ENCODE measurements at regions not wholly inside any gene's neighbourhood (a gene's known extent, or its start where the extent isn't known, plus 50 kb on each side); places are given as distances from the start of the nearest gene placed in this dataset.
A peak's percentile ranks its signal among the peaks of the same experiment; 100 is the strongest.

DNA sequence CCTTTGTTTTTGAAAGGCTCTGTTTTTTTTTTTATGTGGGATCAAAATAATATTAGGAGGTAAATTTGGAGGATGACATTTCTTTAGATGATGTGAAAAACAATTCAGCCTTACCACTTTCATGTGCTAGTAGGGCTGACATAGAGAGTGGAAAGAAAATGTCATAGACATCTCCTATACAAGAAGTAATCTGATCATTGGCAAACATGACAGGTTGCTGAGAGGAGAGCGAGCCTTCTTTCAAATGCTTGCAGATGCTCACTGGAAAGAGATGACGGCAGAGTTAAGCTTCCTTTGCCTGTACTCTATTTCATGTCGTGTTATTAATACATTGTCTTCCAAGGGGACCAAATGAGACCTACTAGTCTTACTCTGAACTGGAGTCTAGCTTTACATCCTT, 160.1 kb upstream of the DAP start:
- no peak overlapping the region for H3K27ac ChIP-seq
- no peak for TF ChIP-seq CTCF (conservative IDR thresholded peaks at IDR 0.05)

DNA sequence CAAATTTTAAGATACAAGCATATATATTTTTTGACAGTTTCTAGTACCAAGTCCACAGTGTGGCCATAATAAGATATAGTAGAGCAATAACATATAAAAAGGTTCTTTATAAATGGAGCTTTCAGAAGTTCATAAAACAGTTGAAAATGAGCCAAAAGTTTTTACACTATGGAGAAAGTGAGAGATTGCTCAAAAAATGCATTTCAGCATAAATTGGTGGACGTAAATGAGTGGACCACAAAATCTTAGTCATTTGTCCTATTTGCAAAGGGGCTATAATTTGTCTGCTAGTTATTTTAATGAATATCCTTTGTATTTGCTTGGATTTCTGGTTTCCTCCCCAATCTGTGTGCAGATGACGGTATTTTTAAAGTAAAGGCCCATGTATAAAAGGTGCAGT, 159.4 kb upstream of the DAP start:
- peak overlapping the region; percentile 48; the same call in 1 of the 2 replicates for H3K27ac ChIP-seq
- no peak for TF ChIP-seq CTCF (conservative IDR thresholded peaks at IDR 0.05)

- H3K27ac ChIP-seq: no peak overlapping the region
- no peak for TF ChIP-seq CTCF (conservative IDR thresholded peaks at IDR 0.05)
Measured at GRCh38 chr5:10914741-10915480, 153.9 kb upstream of the DAP start.

GRCh38 chr5:10913841-10914240, 152.8 kb upstream of the DAP start:
- H3K27ac ChIP-seq: no peak overlapping the region
- TF ChIP-seq CTCF (conservative IDR thresholded peaks at IDR 0.05): no peak

- TF ChIP-seq CTCF (conservative IDR thresholded peaks at IDR 0.05): no peak
- no peak overlapping the region for H3K27ac ChIP-seq
Measured at GRCh38 chr5:10913181-10913810, 152.3 kb upstream of the DAP start.

- TF ChIP-seq CTCF (conservative IDR thresholded peaks at IDR 0.05): no peak
- H3K27ac ChIP-seq: no peak overlapping the region
Measured at GRCh38 chr5:10912435-10912834, 151.4 kb upstream of the DAP start.

DNA sequence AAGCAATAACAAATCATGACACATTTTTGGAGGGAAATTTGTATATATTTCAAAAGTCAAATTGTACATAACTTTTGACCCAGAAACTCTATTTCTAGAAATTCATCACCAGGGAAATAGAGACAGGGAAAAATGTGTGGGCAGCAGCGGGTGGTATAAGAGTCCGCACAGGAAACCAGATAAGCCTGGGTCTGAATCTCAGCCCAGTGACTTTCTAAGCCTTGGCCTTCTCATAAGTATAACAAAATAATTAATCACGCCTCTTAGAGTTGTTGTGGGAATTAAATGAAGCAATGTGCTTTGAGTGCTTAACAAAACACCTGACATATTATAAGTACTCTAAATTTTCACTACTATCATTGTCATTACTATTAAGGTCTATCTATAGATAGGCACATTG, 149.2 kb upstream of the DAP start:
- H3K27ac ChIP-seq: no peak overlapping the region
- no peak for TF ChIP-seq CTCF (conservative IDR thresholded peaks at IDR 0.05)
